IMR-90 (cell line): ENCODE measurements at regions not wholly inside any gene's neighbourhood (a gene's known extent, or its start where the extent isn't known, plus 50 kb on each side); places are given as distances from the start of the nearest gene placed in this dataset.

Experiments
- ATAC-seq: fragments of 200-7000 bp; cut with Tn5 transposase; 2 replicates; pipeline ENCODE4 v1.9.1; 2020; ENCODE audit warnings: low read depth, mild to moderate bottlenecking, moderate library complexity
- BruUV-seq: library from RNA; stranded (reverse); fragments of 400-500 nt; replicated peaks from 2 replicates; lab custom pipeline; 2021; lab: Mats Ljungman, UMichigan
- CTCF ChIA-PET: fragments of 300-600 bp; formaldehyde crosslinking; extraction: SDS; loops from one replicate; lab custom pipeline; 2021; ENCODE audit warnings: antibody characterized with exemption; lab: Yijun Ruan, JAX
- POLR2A ChIA-PET: fragments of 300-600 bp; sonication (Branson Sonifier 250); formaldehyde crosslinking; loops from one replicate; lab custom pipeline; 2022; ENCODE audit warnings: antibody characterized with exemption; ENCODE audit not compliant: unreplicated experiment; lab: Charles Lee
- DNase-seq: peaks from one replicate; pipeline ENCODE4 v3.0.0; 2013
- H2AFZ ChIP-seq: replicated peaks from 2 replicates; pipeline ENCODE3; 2013; ENCODE audit warnings: low read length, mild to moderate bottlenecking; ENCODE audit not compliant: poor library complexity
- H2AK5ac ChIP-seq: 2 replicates; pipeline ENCODE4 v1.6.1; 2013; ENCODE audit warnings: low read depth, low read length, inconsistent platforms
- H2AK9ac ChIP-seq: replicated peaks from 2 replicates; pipeline ENCODE3; 2013; ENCODE audit warnings: mild to moderate bottlenecking, low read depth, low read length, moderate library complexity; ENCODE audit not compliant: poor library complexity
- H2BK120ac ChIP-seq: 2 replicates; pipeline ENCODE4 v1.6.1; 2013; ENCODE audit warnings: low read depth, low read length, inconsistent platforms
- H2BK15ac ChIP-seq: 3 replicates; pipeline ENCODE4 v1.6.1; 2013; ENCODE audit warnings: low read depth, low read length, inconsistent platforms
- H2BK20ac ChIP-seq: 2 replicates; pipeline ENCODE4 v1.6.1; 2013; ENCODE audit warnings: low read depth, mild to moderate bottlenecking, inconsistent platforms, low read length, moderate library complexity
- H2BK5ac ChIP-seq: 2 replicates; pipeline ENCODE4 v1.6.1; 2013; ENCODE audit warnings: mild to moderate bottlenecking, low read depth, low read length, inconsistent platforms; ENCODE audit not compliant: poor library complexity, severe bottlenecking
- H3K14ac ChIP-seq: replicated peaks from 2 replicates; pipeline ENCODE4 v1.6.1; 2013; ENCODE audit warnings: low read depth, low read length, inconsistent platforms
- H3K18ac ChIP-seq: 2 replicates; pipeline ENCODE4 v1.6.1; 2013; ENCODE audit warnings: low read depth, low read length, control low read depth
- H3K23ac ChIP-seq: 2 replicates; pipeline ENCODE4 v1.6.1; 2013; ENCODE audit warnings: low read depth, low read length, inconsistent platforms
- H3K27ac ChIP-seq: 2 replicates; pipeline ENCODE4 v1.5.1; 2013; ENCODE audit warnings: mild to moderate bottlenecking, control low read depth, low read length; ENCODE audit not compliant: insufficient read depth
- H3K27me3 ChIP-seq: 2 replicates; pipeline ENCODE4 v1.6.1; 2013; ENCODE audit warnings: low read length; ENCODE audit not compliant: control insufficient read depth, insufficient read depth
- H3K36me3 ChIP-seq: 2 replicates; pipeline ENCODE4 v1.6.1; 2013; ENCODE audit warnings: low read length, mixed read lengths; ENCODE audit not compliant: control insufficient read depth, insufficient read depth
- H3K4ac ChIP-seq: 2 replicates; pipeline ENCODE4 v1.6.1; 2013; ENCODE audit warnings: low read depth, low read length, inconsistent platforms
- H3K4me1 ChIP-seq: 2 replicates; pipeline ENCODE4 v1.6.1; 2013; ENCODE audit warnings: low read length, mixed read lengths; ENCODE audit not compliant: control insufficient read depth, insufficient read depth
- H3K4me2 ChIP-seq: 2 replicates; pipeline ENCODE4 v1.6.1; 2013; ENCODE audit warnings: low read depth, mild to moderate bottlenecking, control low read depth, low read length, moderate library complexity
- H3K4me3 ChIP-seq: 2 replicates; pipeline ENCODE4 v1.5.1; 2013; ENCODE audit warnings: low read depth, mild to moderate bottlenecking, control low read depth, low read length, moderate library complexity; ENCODE audit not compliant: insufficient read depth
- H3K56ac ChIP-seq: 2 replicates; pipeline ENCODE4 v1.6.1; 2013; ENCODE audit warnings: low read length, inconsistent platforms; ENCODE audit not compliant: insufficient read depth; ENCODE audit errors: extremely low read depth
- H3K79me1 ChIP-seq, 2 experiments: 2 replicates each; pipeline ENCODE4 v1.6.1; 2013; ENCODE audit warnings: low read length in 2 of 2, inconsistent platforms in 1 of 2, low read depth in 1 of 2
- H3K9ac ChIP-seq: 2 replicates; pipeline ENCODE4 v1.6.1; 2013; ENCODE audit warnings: low read depth, low read length, control low read depth
- H3K9me1 ChIP-seq: 2 replicates; pipeline ENCODE4 v1.6.1; 2013; ENCODE audit warnings: low read length, inconsistent platforms; ENCODE audit not compliant: insufficient read depth
- H3K9me3 ChIP-seq: 2 replicates; pipeline ENCODE4 v1.6.1; 2013; ENCODE audit warnings: low read length; ENCODE audit not compliant: control insufficient read depth, insufficient read depth
- H4K20me1 ChIP-seq: 2 replicates; pipeline ENCODE4 v1.6.1; 2013; ENCODE audit warnings: low read length, inconsistent platforms; ENCODE audit not compliant: insufficient read depth
- H4K5ac ChIP-seq: 2 replicates; pipeline ENCODE4 v1.6.1; 2013; ENCODE audit warnings: mild to moderate bottlenecking, low read depth, low read length, control low read depth
- H4K8ac ChIP-seq, 2 experiments: 2 replicates each; pipeline ENCODE4 v1.6.1; 2013; ENCODE audit warnings: low read depth in 2 of 2, low read length in 2 of 2, control low read depth in 1 of 2, inconsistent platforms in 1 of 2
- H4K91ac ChIP-seq: 2 replicates; pipeline ENCODE4 v1.6.1; 2013; ENCODE audit warnings: low read depth, low read length, inconsistent platforms; ENCODE audit not compliant: insufficient read depth
- MAFK ChIP-seq: IDR thresholded peaks from 2 replicates; pipeline ENCODE4 v1.6.1; 2012; ENCODE audit warnings: low read depth, low read length, improper control_type of control experiment
- MXI1 ChIP-seq: IDR thresholded peaks from 2 replicates; pipeline ENCODE4 v1.6.1; 2012; ENCODE audit warnings: low read depth, mild to moderate bottlenecking, low read length, moderate library complexity, borderline replicate concordance
- RAD21 ChIP-seq: IDR thresholded peaks from 2 replicates; pipeline ENCODE4 v1.6.1; 2012; ENCODE audit warnings: low read length, improper control_type of control experiment
- RCOR1 ChIP-seq: IDR thresholded peaks from 2 replicates; pipeline ENCODE4 v1.6.1; 2012; ENCODE audit warnings: mild to moderate bottlenecking, low read length, improper control_type of control experiment; ENCODE audit not compliant: insufficient replicate concordance
- RFX5 ChIP-seq: IDR thresholded peaks from 2 replicates; pipeline ENCODE4 v1.8.0; 2012; ENCODE audit warnings: low read depth, mild to moderate bottlenecking, low read length, moderate library complexity
- USF2 ChIP-seq: fragments of 150-350 bp; IDR thresholded peaks from 2 replicates; pipeline ENCODE4 v1.6.1; 2017; ENCODE audit warnings: mild to moderate bottlenecking, antibody characterized with exemption, low read length, low read depth
- WGBS, 2 experiments: methylation state at CpG; one replicate each; pipeline versions ENCODE4 v1.1.5 to v1.1.7; 2013; ENCODE audit warnings: missing lambda C conversion rate in 2 of 2; ENCODE audit not compliant: insufficient read length in 1 of 2; ENCODE audit errors: extremely low coverage in 2 of 2; 5-methylcytosine and 5-hydroxymethylcytosine counted together
- dilution Hi-C: fragments of 300-500 bp; cut with HindIII; formaldehyde crosslinking; loops from one replicate; pipeline ENCODE4 v1.14.3; 2018; ENCODE audit warnings: low sequenced_read_pairs; ENCODE audit not compliant: unreplicated experiment
- in situ Hi-C: fragments of 300-500 bp; cut with MboI; formaldehyde crosslinking; loops from 3 replicates; pipeline ENCODE4 v1.14.3; 2019; ENCODE audit warnings: low sequenced_read_pairs, inconsistent platforms, mixed read lengths
- intact Hi-C: fragments of 100-400 bp; cut with micrococcal nuclease; formaldehyde crosslinking; loops from 2 replicates; pipeline ENCODE4 v1.10.0; 2022
- TF ChIP-seq, protein P1 (sequence below): conservative IDR thresholded peaks from 2 replicates; pipeline ENCODE4 v1.5.1; 2012; ENCODE audit warnings: mild to moderate bottlenecking, low read depth, low read length, improper control_type of control experiment
- TF ChIP-seq, protein P2 (sequence below): fragments of 150-350 bp; IDR thresholded peaks from 2 replicates; pipeline ENCODE4 v1.6.1; 2016; ENCODE audit warnings: low read depth, mild to moderate bottlenecking, low read length, moderate library complexity, borderline replicate concordance

DNA sequence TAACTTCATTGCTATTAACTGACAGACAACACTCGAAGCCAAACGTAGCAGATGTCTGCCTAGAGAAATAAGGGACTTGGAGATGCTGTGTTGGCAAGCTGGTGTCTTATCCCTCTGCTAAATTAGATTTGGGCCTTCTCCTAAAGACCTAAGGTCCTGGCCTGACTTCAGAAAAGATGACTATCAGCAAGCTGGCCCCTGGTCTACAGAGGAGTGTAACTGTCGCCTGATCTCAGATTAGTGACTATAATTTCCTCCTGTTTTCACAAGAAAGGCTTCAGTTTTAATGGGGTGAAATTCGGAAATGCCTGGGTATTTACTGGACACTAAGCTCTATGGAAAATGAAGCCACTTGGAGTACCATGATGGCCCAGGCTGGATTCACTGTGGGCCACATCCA is 53.1 kb upstream of the SLC7A14 start:
- peaks cover 12% of the 10 kb centered on the region for H3K4me1 ChIP-seq
- no peak overlapping the region for H3K9ac ChIP-seq
- intact Hi-C loops, result no loop called here
- no peak overlapping the region for H2BK120ac ChIP-seq
- H4K5ac ChIP-seq, result no peak overlapping the region
- no peak overlapping the region for H3K4ac ChIP-seq
- no peak overlapping the region for H3K23ac ChIP-seq
- H3K27ac ChIP-seq, result no peak overlapping the region
- H3K18ac ChIP-seq, result no peak overlapping the region
- no peak overlapping the region for H2AK5ac ChIP-seq
- no peaks in the 10 kb centered on the region for H3K79me1 ChIP-seq
- H2BK20ac ChIP-seq, result no peak overlapping the region
- POLR2A ChIA-PET, result no interaction called here
- H4K20me1 ChIP-seq, result no peaks in the 10 kb centered on the region
- CTCF ChIA-PET, result no interaction called here
- no peak for DNase-seq
- H3K9me1 ChIP-seq, result no peaks in the 10 kb centered on the region
- no peak overlapping the region for H3K4me2 ChIP-seq
- no peaks in the 10 kb centered on the region for H3K36me3 ChIP-seq
- no TSS peak for BruUV-seq
- no peak overlapping the region for H3K4me3 ChIP-seq
- no peak for ATAC-seq
- peaks cover 3% of the 10 kb centered on the region; the same call in 1 of the 2 replicates for H3K27me3 ChIP-seq
- H3K56ac ChIP-seq, result no peak overlapping the region
- in situ Hi-C loops, result no loop called here
- no peak overlapping the region for H2BK5ac ChIP-seq
- dilution Hi-C loops, result no loop called here
- no peak overlapping the region for H2BK15ac ChIP-seq
- H2AFZ ChIP-seq, result no peak overlapping the region
- H4K91ac ChIP-seq, result no peak overlapping the region
- WGBS, 2 experiments, result no CpG with 5 or more reads among the region's 4 CpGs
- no peaks in the 10 kb centered on the region for H3K9me3 ChIP-seq
- TF ChIP-seq, protein P1, sequence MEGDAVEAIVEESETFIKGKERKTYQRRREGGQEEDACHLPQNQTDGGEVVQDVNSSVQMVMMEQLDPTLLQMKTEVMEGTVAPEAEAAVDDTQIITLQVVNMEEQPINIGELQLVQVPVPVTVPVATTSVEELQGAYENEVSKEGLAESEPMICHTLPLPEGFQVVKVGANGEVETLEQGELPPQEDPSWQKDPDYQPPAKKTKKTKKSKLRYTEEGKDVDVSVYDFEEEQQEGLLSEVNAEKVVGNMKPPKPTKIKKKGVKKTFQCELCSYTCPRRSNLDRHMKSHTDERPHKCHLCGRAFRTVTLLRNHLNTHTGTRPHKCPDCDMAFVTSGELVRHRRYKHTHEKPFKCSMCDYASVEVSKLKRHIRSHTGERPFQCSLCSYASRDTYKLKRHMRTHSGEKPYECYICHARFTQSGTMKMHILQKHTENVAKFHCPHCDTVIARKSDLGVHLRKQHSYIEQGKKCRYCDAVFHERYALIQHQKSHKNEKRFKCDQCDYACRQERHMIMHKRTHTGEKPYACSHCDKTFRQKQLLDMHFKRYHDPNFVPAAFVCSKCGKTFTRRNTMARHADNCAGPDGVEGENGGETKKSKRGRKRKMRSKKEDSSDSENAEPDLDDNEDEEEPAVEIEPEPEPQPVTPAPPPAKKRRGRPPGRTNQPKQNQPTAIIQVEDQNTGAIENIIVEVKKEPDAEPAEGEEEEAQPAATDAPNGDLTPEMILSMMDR, result no peak
- TF ChIP-seq RCOR1 (no peak), MXI1 (no peak), RAD21 (no peak), RFX5 (no peak), USF2 (no peak), MAFK (no peak)
- TF ChIP-seq, protein P2, sequence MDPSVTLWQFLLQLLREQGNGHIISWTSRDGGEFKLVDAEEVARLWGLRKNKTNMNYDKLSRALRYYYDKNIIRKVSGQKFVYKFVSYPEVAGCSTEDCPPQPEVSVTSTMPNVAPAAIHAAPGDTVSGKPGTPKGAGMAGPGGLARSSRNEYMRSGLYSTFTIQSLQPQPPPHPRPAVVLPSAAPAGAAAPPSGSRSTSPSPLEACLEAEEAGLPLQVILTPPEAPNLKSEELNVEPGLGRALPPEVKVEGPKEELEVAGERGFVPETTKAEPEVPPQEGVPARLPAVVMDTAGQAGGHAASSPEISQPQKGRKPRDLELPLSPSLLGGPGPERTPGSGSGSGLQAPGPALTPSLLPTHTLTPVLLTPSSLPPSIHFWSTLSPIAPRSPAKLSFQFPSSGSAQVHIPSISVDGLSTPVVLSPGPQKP, result no peak
- no peak overlapping the region for H3K14ac ChIP-seq
- no peak overlapping the region for H2AK9ac ChIP-seq
- H4K8ac ChIP-seq, result no peak overlapping the region
